ENCODE measurements at regions not wholly inside any gene's neighbourhood (a gene's known extent, or its start where the extent isn't known, plus 50 kb on each side); places are given as distances from the start of the nearest gene placed in this dataset.

DNA sequence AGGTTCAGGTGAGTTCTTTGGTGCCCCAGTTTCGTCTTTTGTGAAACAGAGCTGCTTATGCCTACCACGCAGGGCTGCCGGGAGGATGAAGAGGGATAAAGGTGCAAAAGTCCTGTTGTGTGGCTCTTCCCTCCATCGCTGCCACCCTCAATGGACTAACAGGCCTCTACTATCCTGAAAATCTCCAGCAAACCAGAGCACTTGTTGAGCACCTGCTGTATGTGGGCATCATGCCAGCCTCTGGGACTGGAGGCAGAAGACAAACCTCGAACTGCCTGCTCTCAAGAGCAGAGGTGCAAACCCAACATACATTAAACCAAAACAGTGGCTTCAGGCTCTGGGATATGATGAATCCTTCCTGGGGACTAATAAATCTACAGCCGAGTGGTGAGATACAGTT is 174.1 kb downstream of the ACTL8 start:
- H3K36me3 Mint-ChIP-seq (ENCODE audit: insufficient read depth, unreplicated experiment), result no peaks in the 10 kb centered on the region
- no peaks in the 10 kb centered on the region for H3K4me1 Mint-ChIP-seq (ENCODE audit: low read depth, unreplicated experiment)
- Histone ChIP-seq H3K27me3 (replicated peaks; ENCODE audit: control insufficient read depth, insufficient read depth, low read length) (no peaks in the 10 kb centered on the region), H3K4me3 (ENCODE audit: low read depth, low read length) (no peak overlapping the region), H3K9me3 (no peaks in the 10 kb centered on the region), H3K4me1 (no peaks in the 10 kb centered on the region), H3K36me3 (ENCODE audit: control insufficient read depth, insufficient read depth, low read length) (no peaks in the 10 kb centered on the region)
- no peak overlapping the region for H3K27ac Mint-ChIP-seq (ENCODE audit: unreplicated experiment)
- DNase-seq, result no peak
- no TSS peak for BruUV-seq (replicated peaks)
- POLR2A ChIA-PET, result no interaction called here
- H3K9me3 Mint-ChIP-seq (ENCODE audit: unreplicated experiment), result no peaks in the 10 kb centered on the region
- TF ChIP-seq, protein P1, sequence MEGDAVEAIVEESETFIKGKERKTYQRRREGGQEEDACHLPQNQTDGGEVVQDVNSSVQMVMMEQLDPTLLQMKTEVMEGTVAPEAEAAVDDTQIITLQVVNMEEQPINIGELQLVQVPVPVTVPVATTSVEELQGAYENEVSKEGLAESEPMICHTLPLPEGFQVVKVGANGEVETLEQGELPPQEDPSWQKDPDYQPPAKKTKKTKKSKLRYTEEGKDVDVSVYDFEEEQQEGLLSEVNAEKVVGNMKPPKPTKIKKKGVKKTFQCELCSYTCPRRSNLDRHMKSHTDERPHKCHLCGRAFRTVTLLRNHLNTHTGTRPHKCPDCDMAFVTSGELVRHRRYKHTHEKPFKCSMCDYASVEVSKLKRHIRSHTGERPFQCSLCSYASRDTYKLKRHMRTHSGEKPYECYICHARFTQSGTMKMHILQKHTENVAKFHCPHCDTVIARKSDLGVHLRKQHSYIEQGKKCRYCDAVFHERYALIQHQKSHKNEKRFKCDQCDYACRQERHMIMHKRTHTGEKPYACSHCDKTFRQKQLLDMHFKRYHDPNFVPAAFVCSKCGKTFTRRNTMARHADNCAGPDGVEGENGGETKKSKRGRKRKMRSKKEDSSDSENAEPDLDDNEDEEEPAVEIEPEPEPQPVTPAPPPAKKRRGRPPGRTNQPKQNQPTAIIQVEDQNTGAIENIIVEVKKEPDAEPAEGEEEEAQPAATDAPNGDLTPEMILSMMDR (IDR thresholded peaks at IDR 0.05; ENCODE audit: insufficient read depth in 1 of 2, low read depth in 1 of 2, low read length in 1 of 2, severe bottlenecking in 1 of 2, unreplicated experiment in 1 of 2), result no peak
- CTCF ChIA-PET, result no interaction called here
- intact Hi-C loops (cut with micrococcal nuclease; ENCODE audit: unreplicated experiment), result loop anchor here (10.0 kb wide), 1 partner anchor 166 kb away; no protein-coding TSS in a partner anchor
- peaks cover 5% of the 10 kb centered on the region for H3K27me3 Mint-ChIP-seq (ENCODE audit: insufficient read depth, unreplicated experiment)
- H3K4me3 Mint-ChIP-seq (ENCODE audit: unreplicated experiment), result no peak overlapping the region

DNA sequence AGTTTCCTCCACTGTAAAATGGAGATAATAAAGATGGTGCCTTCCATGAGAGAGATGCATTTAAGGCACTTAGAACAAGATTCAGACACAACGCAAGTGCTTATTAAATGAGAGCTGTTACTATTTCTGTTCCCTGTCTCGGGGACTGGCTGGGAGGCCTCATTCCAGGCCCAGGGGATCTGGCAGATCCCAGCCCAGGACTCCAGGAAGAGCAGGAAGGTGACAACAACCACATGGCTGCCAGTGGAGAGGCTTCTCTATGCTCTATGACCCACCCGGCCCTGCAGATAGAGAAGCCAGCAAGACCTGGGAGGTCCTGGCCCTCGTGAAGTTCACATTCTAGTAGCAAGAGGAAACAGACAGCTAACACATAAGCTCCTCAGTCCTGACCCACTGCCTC is 175.5 kb downstream of the ACTL8 start:
- BruUV-seq (replicated peaks), result no TSS peak
- Histone ChIP-seq H3K4me3 (ENCODE audit: low read depth, low read length) (no peak overlapping the region), H3K27me3 (replicated peaks; ENCODE audit: control insufficient read depth, insufficient read depth, low read length) (no peaks in the 10 kb centered on the region), H3K36me3 (ENCODE audit: control insufficient read depth, insufficient read depth, low read length) (no peaks in the 10 kb centered on the region), H3K9me3 (no peaks in the 10 kb centered on the region), H3K4me1 (0 out of 2 replicates have a peak, but pooled peaks cover 6% of the 10 kb centered on the region)
- intact Hi-C loops (cut with micrococcal nuclease; ENCODE audit: unreplicated experiment), result no loop called here
- POLR2A ChIA-PET, result no interaction called here
- TF ChIP-seq, protein P1 (IDR thresholded peaks at IDR 0.05; ENCODE audit: insufficient read depth in 1 of 2, low read depth in 1 of 2, low read length in 1 of 2, severe bottlenecking in 1 of 2, unreplicated experiment in 1 of 2), result no peak
- CTCF ChIA-PET, result no interaction called here
- no peak overlapping the region for H3K4me3 Mint-ChIP-seq (ENCODE audit: unreplicated experiment)
- H3K9me3 Mint-ChIP-seq (ENCODE audit: unreplicated experiment), result peaks cover 2% of the 10 kb centered on the region
- H3K27me3 Mint-ChIP-seq (ENCODE audit: insufficient read depth, unreplicated experiment), result peaks cover 5% of the 10 kb centered on the region
- DNase-seq, result no peak
- H3K4me1 Mint-ChIP-seq (ENCODE audit: low read depth, unreplicated experiment), result peaks cover 2% of the 10 kb centered on the region
- no peak overlapping the region for H3K27ac Mint-ChIP-seq (ENCODE audit: unreplicated experiment)
- H3K36me3 Mint-ChIP-seq (ENCODE audit: insufficient read depth, unreplicated experiment), result no peaks in the 10 kb centered on the region

DNA sequence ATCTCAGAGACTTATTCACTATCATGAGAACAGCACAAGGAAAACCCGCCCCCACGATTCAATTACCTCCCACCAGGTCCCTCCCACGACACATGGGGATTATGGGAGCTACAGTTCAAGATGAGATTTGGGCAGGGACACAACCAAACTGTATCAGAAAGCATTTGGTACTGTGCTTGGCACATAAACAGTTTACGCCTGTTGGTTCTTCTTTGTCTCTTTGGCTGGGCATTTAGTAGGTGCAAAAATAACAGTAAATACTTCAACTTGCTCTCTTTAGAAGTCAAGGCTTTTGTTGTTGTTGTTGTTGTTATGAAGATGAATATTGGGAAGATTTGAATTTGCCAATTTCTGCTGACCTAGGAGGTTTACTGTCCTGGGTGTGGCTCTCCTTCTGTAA is 175.4 kb upstream of the IGSF21 start:
- BruUV-seq (replicated peaks), result no TSS peak
- Histone ChIP-seq H3K27me3 (replicated peaks; ENCODE audit: control insufficient read depth, insufficient read depth, low read length) (no peaks in the 10 kb centered on the region), H3K9me3 (no peaks in the 10 kb centered on the region), H3K4me3 (ENCODE audit: low read depth, low read length) (no peak overlapping the region), H3K36me3 (ENCODE audit: control insufficient read depth, insufficient read depth, low read length) (no peaks in the 10 kb centered on the region), H3K4me1 (0 out of 2 replicates have a peak, but pooled peaks cover 8% of the 10 kb centered on the region)
- CTCF ChIA-PET, result no interaction called here
- intact Hi-C loops (cut with micrococcal nuclease; ENCODE audit: unreplicated experiment), result no loop called here
- Mint-ChIP-seq H3K4me3 (ENCODE audit: unreplicated experiment) (no peak overlapping the region), H3K4me1 (ENCODE audit: low read depth, unreplicated experiment) (peaks cover 13% of the 10 kb centered on the region), H3K9me3 (ENCODE audit: unreplicated experiment) (peaks cover 15% of the 10 kb centered on the region), H3K27ac (ENCODE audit: unreplicated experiment) (no peak overlapping the region), H3K27me3 (ENCODE audit: insufficient read depth, unreplicated experiment) (peaks cover 7% of the 10 kb centered on the region), H3K36me3 (ENCODE audit: insufficient read depth, unreplicated experiment) (no peaks in the 10 kb centered on the region)
- POLR2A ChIA-PET, result interaction anchor here (0.6 kb wide), 1 partner anchor 267 kb away, joined by 3 read pairs; no protein-coding TSS in a partner anchor
- TF ChIP-seq, protein P1 (IDR thresholded peaks at IDR 0.05; ENCODE audit: insufficient read depth in 1 of 2, low read depth in 1 of 2, low read length in 1 of 2, severe bottlenecking in 1 of 2, unreplicated experiment in 1 of 2), result no peak
- no peak for DNase-seq

Measured in Caco-2 (cell line).